HCT116 (cell line): ENCODE measurements at regions not wholly inside any gene's neighbourhood (a gene's known extent, or its start where the extent isn't known, plus 50 kb on each side); places are given as distances from the start of the nearest gene placed in this dataset.
"Not testable (repeated sequence)": the region's sequence is repeated elsewhere in the genome, so short reads cannot be mapped to it uniquely, and the experiment has no call there.

Source experiments
- ATAC-seq: fragments of 200-7000 bp; cut with Tn5 transposase; 2 replicates; pipeline ENCODE4 v1.9.1; 2020; ENCODE audit warnings: mild to moderate bottlenecking, moderate library complexity
- BruUV-seq: library from RNA; stranded (reverse); fragments of 400-500 nt; replicated peaks from 2 replicates; lab custom pipeline; 2021; lab: Mats Ljungman, UMichigan
- CTCF ChIA-PET: fragments of 300-600 bp; sonication (Branson Sonifier 250); formaldehyde crosslinking; loops from one replicate; lab custom pipeline; 2021; ENCODE audit warnings: antibody characterized with exemption; lab: Charles Lee
- POLR2A ChIA-PET: fragments of 300-600, 350-600 bp; sonication (Branson Sonifier 250); formaldehyde crosslinking; loops from one replicate; lab custom pipeline; 2021; ENCODE audit warnings: antibody characterized with exemption; lab: Charles Lee
- RAD21 ChIA-PET, 2 experiments: fragments of 300-600 bp; sonication (Branson Sonifier 250); formaldehyde crosslinking; loops; one replicate each; lab custom pipeline; 2023; ENCODE audit warnings: low total read pairs in 2 of 2; ENCODE audit not compliant: uncharacterized antibody in 2 of 2, unreplicated experiment in 2 of 2, low non-redundant PET in 1 of 2; lab: Charles Lee
- DNase-seq: peaks from one replicate; pipeline ENCODE4 v3.0.0-alpha.2; 2010; ENCODE audit warnings: low read depth, low spot score
- H2AFZ ChIP-seq: fragments of 200-600 bp; shearing (Covaris generic), sonication (generic); 2 replicates; pipeline ENCODE4 v1.6.1; 2017; ENCODE audit warnings: low read depth, mixed run types, mixed read lengths, antibody characterized with exemption, low read length; ENCODE audit not compliant: poor library complexity, severe bottlenecking
- H3K27ac ChIP-seq: 2 replicates; pipeline ENCODE4 v1.5.1; 2012; ENCODE audit warnings: low read depth, low read length
- H3K27me3 ChIP-seq: fragments of 200-600 bp; sonication (generic); 2 replicates; pipeline ENCODE4 v1.6.1; 2016; ENCODE audit warnings: mixed run types, low read length, mixed read lengths; ENCODE audit not compliant: insufficient read depth
- H3K36me3 ChIP-seq, 2 experiments: fragments of 200-500 bp in 1 of 2; fragments of 200-600 bp in 1 of 2; sonication (Bioruptor generic) in 1 of 2; sonication (generic) in 1 of 2; 2 replicates each; pipeline versions ENCODE4 v1.5.1 to v1.6.1; 2014 to 2016; ENCODE audit warnings: low read length in 2 of 2, inconsistent platforms in 1 of 2, mixed read lengths in 1 of 2, mixed run types in 1 of 2; ENCODE audit not compliant: insufficient read depth in 2 of 2, control insufficient read depth in 1 of 2
- H3K4me1 ChIP-seq, 2 experiments: fragments of 200-600 bp in 1 of 2; sonication (generic) in 1 of 2; 2 replicates each; pipeline versions ENCODE4 v1.5.1 to v1.6.1; 2012 to 2017; ENCODE audit warnings: low read length in 2 of 2, inconsistent platforms in 1 of 2, mild to moderate bottlenecking in 1 of 2, mixed read lengths in 1 of 2, mixed run types in 1 of 2, moderate library complexity in 1 of 2; ENCODE audit not compliant: insufficient read depth in 2 of 2, control insufficient read depth in 1 of 2
- H3K4me2 ChIP-seq: fragments of 200-600 bp; sonication (generic); 2 replicates; pipeline ENCODE4 v1.6.1; 2017; ENCODE audit warnings: mixed run types, low read length, mixed read lengths
- H3K4me3 ChIP-seq, 2 experiments: fragments of 200-600 bp in 1 of 2; sonication (generic) in 1 of 2; replicated peaks in 1 of 2; 2 replicates each; pipeline ENCODE4 v1.5.1; 2011 to 2016; ENCODE audit warnings: low read length in 2 of 2, control low read depth in 1 of 2, low read depth in 1 of 2, mild to moderate bottlenecking in 1 of 2, mixed read lengths in 1 of 2, mixed run types in 1 of 2
- H3K79me2 ChIP-seq: fragments of 200-600 bp; sonication (generic); 2 replicates; pipeline ENCODE4 v1.6.1; 2017; ENCODE audit warnings: mild to moderate bottlenecking, mixed run types, low read length, moderate library complexity, mixed read lengths; ENCODE audit not compliant: insufficient read depth
- H3K9ac ChIP-seq: fragments of 200-600 bp; sonication (generic); 2 replicates; pipeline ENCODE4 v1.6.1; 2016; ENCODE audit warnings: low read length, mixed read lengths
- H3K9me2 ChIP-seq: fragments of 200-600 bp; sonication (generic), shearing (Covaris generic); 2 replicates; pipeline ENCODE4 v1.6.1; 2017; ENCODE audit warnings: mixed run types, mild to moderate bottlenecking, moderate library complexity; ENCODE audit not compliant: insufficient read depth
- H3K9me3 ChIP-seq, 2 experiments: fragments of 200-500 bp in 1 of 2; fragments of 200-600 bp in 1 of 2; sonication (Bioruptor generic) in 1 of 2; sonication (generic) in 1 of 2; 2 replicates each; pipeline ENCODE4 v1.6.1; 2014 to 2017; ENCODE audit warnings: low read length in 2 of 2, mixed read lengths in 2 of 2, inconsistent platforms in 1 of 2, low read depth in 1 of 2, mild to moderate bottlenecking in 1 of 2, mixed run types in 1 of 2, moderate library complexity in 1 of 2; ENCODE audit not compliant: control insufficient read depth in 1 of 2, insufficient read depth in 1 of 2
- H4K20me1 ChIP-seq: fragments of 200-600 bp; sonication (generic), shearing (Covaris generic); 2 replicates; pipeline ENCODE4 v1.6.1; 2017; ENCODE audit warnings: mixed run types, mild to moderate bottlenecking, moderate library complexity; ENCODE audit not compliant: insufficient read depth
- ATF3 ChIP-seq: IDR thresholded peaks from 2 replicates; pipeline ENCODE4 v1.6.1; 2012
- CBX3 ChIP-seq: IDR thresholded peaks from 2 replicates; pipeline ENCODE4 v1.6.1; 2012; ENCODE audit warnings: low read depth
- CEBPB ChIP-seq: IDR thresholded peaks from 2 replicates; pipeline ENCODE4 v1.6.1; 2012; ENCODE audit warnings: low read depth
- EGR1 ChIP-seq: IDR thresholded peaks from 2 replicates; pipeline ENCODE4 v1.6.1; 2012; ENCODE audit warnings: low read depth
- EZH2 ChIP-seq: fragments of 200-600 bp; sonication (generic); IDR thresholded peaks from 2 replicates; pipeline ENCODE4 v1.6.1; 2017; ENCODE audit warnings: antibody characterized with exemption, mixed run types
- EZH2phosphoT487 ChIP-seq: fragments of 200-600 bp; IDR thresholded peaks from 2 replicates; pipeline ENCODE4 v1.6.1; 2018; ENCODE audit warnings: antibody characterized with exemption, borderline replicate concordance
- FOSL1 ChIP-seq: IDR thresholded peaks from 2 replicates; pipeline ENCODE4 v1.6.1; 2012; ENCODE audit warnings: low read depth
- POLR2A ChIP-seq: IDR thresholded peaks from 2 replicates; pipeline ENCODE4 v1.7.0; 2011; ENCODE audit warnings: borderline replicate concordance; ENCODE audit not compliant: insufficient read depth, insufficient read length; ENCODE audit errors: extremely low read depth
- POLR2AphosphoS5 ChIP-seq: IDR thresholded peaks from 2 replicates; pipeline ENCODE4 v1.6.1; 2011; ENCODE audit warnings: mild to moderate bottlenecking, low read depth, low read length, moderate library complexity
- RAD21 ChIP-seq: IDR thresholded peaks from 2 replicates; pipeline ENCODE4 v1.6.1; 2012; ENCODE audit warnings: low read depth, mild to moderate bottlenecking
- SIN3A ChIP-seq: IDR thresholded peaks from 2 replicates; pipeline ENCODE4 v1.6.1; 2012; ENCODE audit warnings: low read depth
- TCF7L2 ChIP-seq: IDR thresholded peaks from 2 replicates; pipeline ENCODE4 v1.7.0; 2011; ENCODE audit warnings: borderline replicate concordance, inconsistent platforms; ENCODE audit not compliant: insufficient read depth, insufficient read length; ENCODE audit errors: extremely low read depth
- YY1 ChIP-seq: IDR thresholded peaks from 2 replicates; pipeline ENCODE4 v1.6.1; 2011; ENCODE audit warnings: low read length, low read depth, moderate library complexity, mild to moderate bottlenecking; ENCODE audit not compliant: insufficient replicate concordance; ENCODE audit errors: extremely low read depth
- ZFX ChIP-seq: fragments of 450-650 bp; IDR thresholded peaks from 2 replicates; pipeline ENCODE4 v1.6.1; 2017
- ZNF274 ChIP-seq: fragments of 200-500 bp; sonication (Bioruptor generic); IDR thresholded peaks from 2 replicates; pipeline ENCODE4 v1.6.1; 2014; ENCODE audit warnings: mild to moderate bottlenecking, low read depth, low read length, inconsistent platforms
- intact Hi-C: fragments of 100-400 bp; cut with micrococcal nuclease; formaldehyde crosslinking; loops from 2 replicates; pipeline ENCODE4 v1.10.0; 2022
- TF ChIP-seq, protein P1 (sequence below): IDR thresholded peaks from 2 replicates; pipeline ENCODE4 v1.6.1; 2012; ENCODE audit warnings: low read depth
- TF ChIP-seq, protein P2 (sequence below): IDR thresholded peaks from 2 replicates; pipeline ENCODE4 v1.6.1; 2011; ENCODE audit warnings: mild to moderate bottlenecking, low read length, moderate library complexity; ENCODE audit not compliant: insufficient replicate concordance; ENCODE audit errors: extremely low read depth

- ChIA-PET CTCF (no interaction called here), RAD21 (no interaction called here), POLR2A (no interaction called here)
- Histone ChIP-seq H3K27ac (no peak overlapping the region), H2AFZ (no peak overlapping the region), H3K9ac (no peak overlapping the region), H3K4me3 (no peak overlapping the region), H3K27me3 (no peaks in the 10 kb centered on the region), H3K4me2 (no peak overlapping the region), H3K79me2 (no peaks in the 10 kb centered on the region), H3K9me3 (no peaks in the 10 kb centered on the region; a peak in 1 of 4 replicates), H4K20me1 (no peaks in the 10 kb centered on the region), H3K4me1 (no peaks in the 10 kb centered on the region), H3K36me3 (no peaks in the 10 kb centered on the region), H3K9me2 (no peaks in the 10 kb centered on the region)
- ATAC-seq = no peak
- DNase-seq = no peak
- intact Hi-C loops = no loop called here
- no TSS peak for BruUV-seq
- TF ChIP-seq ZFX (no peak), ZNF274 (no peak), ATF3 (no peak), SIN3A (no peak), POLR2A (no peak), POLR2AphosphoS5 (no peak), EGR1 (no peak), RAD21 (no peak), EZH2phosphoT487 (no peak), CEBPB (no peak), YY1 (no peak), FOSL1 (no peak), CBX3 (no peak), TCF7L2 (no peak), EZH2 (no peak)
- TF ChIP-seq, protein P1, sequence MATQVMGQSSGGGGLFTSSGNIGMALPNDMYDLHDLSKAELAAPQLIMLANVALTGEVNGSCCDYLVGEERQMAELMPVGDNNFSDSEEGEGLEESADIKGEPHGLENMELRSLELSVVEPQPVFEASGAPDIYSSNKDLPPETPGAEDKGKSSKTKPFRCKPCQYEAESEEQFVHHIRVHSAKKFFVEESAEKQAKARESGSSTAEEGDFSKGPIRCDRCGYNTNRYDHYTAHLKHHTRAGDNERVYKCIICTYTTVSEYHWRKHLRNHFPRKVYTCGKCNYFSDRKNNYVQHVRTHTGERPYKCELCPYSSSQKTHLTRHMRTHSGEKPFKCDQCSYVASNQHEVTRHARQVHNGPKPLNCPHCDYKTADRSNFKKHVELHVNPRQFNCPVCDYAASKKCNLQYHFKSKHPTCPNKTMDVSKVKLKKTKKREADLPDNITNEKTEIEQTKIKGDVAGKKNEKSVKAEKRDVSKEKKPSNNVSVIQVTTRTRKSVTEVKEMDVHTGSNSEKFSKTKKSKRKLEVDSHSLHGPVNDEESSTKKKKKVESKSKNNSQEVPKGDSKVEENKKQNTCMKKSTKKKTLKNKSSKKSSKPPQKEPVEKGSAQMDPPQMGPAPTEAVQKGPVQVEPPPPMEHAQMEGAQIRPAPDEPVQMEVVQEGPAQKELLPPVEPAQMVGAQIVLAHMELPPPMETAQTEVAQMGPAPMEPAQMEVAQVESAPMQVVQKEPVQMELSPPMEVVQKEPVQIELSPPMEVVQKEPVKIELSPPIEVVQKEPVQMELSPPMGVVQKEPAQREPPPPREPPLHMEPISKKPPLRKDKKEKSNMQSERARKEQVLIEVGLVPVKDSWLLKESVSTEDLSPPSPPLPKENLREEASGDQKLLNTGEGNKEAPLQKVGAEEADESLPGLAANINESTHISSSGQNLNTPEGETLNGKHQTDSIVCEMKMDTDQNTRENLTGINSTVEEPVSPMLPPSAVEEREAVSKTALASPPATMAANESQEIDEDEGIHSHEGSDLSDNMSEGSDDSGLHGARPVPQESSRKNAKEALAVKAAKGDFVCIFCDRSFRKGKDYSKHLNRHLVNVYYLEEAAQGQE = no peak
- TF ChIP-seq, protein P2, sequence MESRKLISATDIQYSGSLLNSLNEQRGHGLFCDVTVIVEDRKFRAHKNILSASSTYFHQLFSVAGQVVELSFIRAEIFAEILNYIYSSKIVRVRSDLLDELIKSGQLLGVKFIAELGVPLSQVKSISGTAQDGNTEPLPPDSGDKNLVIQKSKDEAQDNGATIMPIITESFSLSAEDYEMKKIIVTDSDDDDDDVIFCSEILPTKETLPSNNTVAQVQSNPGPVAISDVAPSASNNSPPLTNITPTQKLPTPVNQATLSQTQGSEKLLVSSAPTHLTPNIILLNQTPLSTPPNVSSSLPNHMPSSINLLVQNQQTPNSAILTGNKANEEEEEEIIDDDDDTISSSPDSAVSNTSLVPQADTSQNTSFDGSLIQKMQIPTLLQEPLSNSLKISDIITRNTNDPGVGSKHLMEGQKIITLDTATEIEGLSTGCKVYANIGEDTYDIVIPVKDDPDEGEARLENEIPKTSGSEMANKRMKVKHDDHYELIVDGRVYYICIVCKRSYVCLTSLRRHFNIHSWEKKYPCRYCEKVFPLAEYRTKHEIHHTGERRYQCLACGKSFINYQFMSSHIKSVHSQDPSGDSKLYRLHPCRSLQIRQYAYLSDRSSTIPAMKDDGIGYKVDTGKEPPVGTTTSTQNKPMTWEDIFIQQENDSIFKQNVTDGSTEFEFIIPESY = no peak
Measured at GRCh38 chr5:119721775-119722174, 92.4 kb downstream of the FAM170A start.

- intact Hi-C loops, H3K9ac ChIP-seq, H2AFZ ChIP-seq, BruUV-seq, H3K4me3 ChIP-seq, H3K27ac ChIP-seq, H3K79me2 ChIP-seq, H3K36me3 ChIP-seq, H4K20me1 ChIP-seq, H3K4me1 ChIP-seq, ATAC-seq, POLR2A ChIA-PET, H3K27me3 ChIP-seq, RAD21 ChIA-PET, DNase-seq, H3K4me2 ChIP-seq, CTCF ChIA-PET, H3K9me3 ChIP-seq, H3K9me2 ChIP-seq: not testable (repeated sequence)
Measured at GRCh38 chr5:119725291-119725690, 95.9 kb downstream of the FAM170A start.
